ENCODE measurements at regions not wholly inside any gene's neighbourhood (a gene's known extent, or its start where the extent isn't known, plus 50 kb on each side); places are given as distances from the start of the nearest gene placed in this dataset.

- H3K27ac ChIP-seq: no peak overlapping the region
- ATAC-seq: no peak
- no peaks in the 10 kb centered on the region for H3K36me3 ChIP-seq
- 97 to 98% methylated on average over 5 of the region's 5 CpGs for WGBS, 2 donors
- DNase-seq: no peak
- H3K9me3 ChIP-seq: no peaks in the 10 kb centered on the region
- intact Hi-C loops (cut with DNase I): no loop called here
- H3K4me3 ChIP-seq: no peak overlapping the region
- no peaks in the 10 kb centered on the region for H3K27me3 ChIP-seq
- no peaks in the 10 kb centered on the region for H3K4me1 ChIP-seq
- no peak for TF ChIP-seq CTCF (IDR thresholded peaks at IDR 0.05)
These were observed 532.4 kb upstream of the ANKRD30A start for GRCh38 chr10:36592964-36593363.

GRCh38 chr10:36591436-36591835, 534.0 kb upstream of the ANKRD30A start:
- no peak overlapping the region for H3K27ac ChIP-seq
- no peaks in the 10 kb centered on the region for H3K36me3 ChIP-seq
- no peak for TF ChIP-seq CTCF (IDR thresholded peaks at IDR 0.05)
- H3K27me3 ChIP-seq: no peaks in the 10 kb centered on the region
- WGBS, 2 donors: 75 to 84% methylated on average over 2 of the region's 2 CpGs
- DNase-seq (no peak), ATAC-seq (no peak)
- no peaks in the 10 kb centered on the region for H3K4me1 ChIP-seq
- intact Hi-C loops (cut with DNase I): no loop called here
- no peak overlapping the region for H3K4me3 ChIP-seq
- H3K9me3 ChIP-seq: peaks cover 0 to 4% (median 0%) of the 10 kb centered on the region in 11 donors

- no peak overlapping the region for H3K4me3 ChIP-seq
- H3K36me3 ChIP-seq: no peaks in the 10 kb centered on the region
- DNase-seq: no peak
- no peak for TF ChIP-seq CTCF (IDR thresholded peaks at IDR 0.05)
- no peaks in the 10 kb centered on the region for H3K4me1 ChIP-seq
- no peaks in the 10 kb centered on the region for H3K27me3 ChIP-seq
- intact Hi-C loops (cut with DNase I): no loop called here
- no peak overlapping the region for H3K27ac ChIP-seq
- ATAC-seq: no peak
- peaks cover 0 to 4% (median 0%) of the 10 kb centered on the region in 11 donors for H3K9me3 ChIP-seq
These were observed 541.7 kb upstream of the ANKRD30A start for GRCh38 chr10:36583690-36584089.

GRCh38 chr10:36581237-36581636, 544.2 kb upstream of the ANKRD30A start:
- DNase-seq: no peak
- Histone ChIP-seq H3K4me3 (no peak overlapping the region), H3K36me3 (no peaks in the 10 kb centered on the region), H3K9me3 (no peaks in the 10 kb centered on the region), H3K27ac (no peak overlapping the region), H3K27me3 (no peaks in the 10 kb centered on the region), H3K4me1 (no peaks in the 10 kb centered on the region)
- 95 to 97% methylated on average over 2 of the region's 2 CpGs for WGBS, 2 donors
- TF ChIP-seq CTCF (IDR thresholded peaks at IDR 0.05): no peak
- ATAC-seq: no peak
- intact Hi-C loops (cut with DNase I): no loop called here

- no peak for ATAC-seq
- peaks cover 0 to 4% (median 0%) of the 10 kb centered on the region in 11 donors for H3K9me3 ChIP-seq
- H3K36me3 ChIP-seq: no peaks in the 10 kb centered on the region
- no peaks in the 10 kb centered on the region for H3K27me3 ChIP-seq
- H3K4me3 ChIP-seq: no peak overlapping the region
- H3K27ac ChIP-seq: no peak overlapping the region
- no peak for TF ChIP-seq CTCF (IDR thresholded peaks at IDR 0.05)
- intact Hi-C loops (cut with DNase I): no loop called here
- DNase-seq: no peak
- 92 to 99% methylated on average over 5 of the region's 5 CpGs for WGBS, 2 donors
- peaks cover 0 to 9% (median 0%) of the 10 kb centered on the region in 9 donors for H3K4me1 ChIP-seq
These were observed 547.1 kb upstream of the ANKRD30A start for GRCh38 chr10:36578306-36578705.

All from heart right ventricle (tissue), 16 donors.